ENCODE measurements at regions not wholly inside any gene's neighbourhood (a gene's known extent, or its start where the extent isn't known, plus 50 kb on each side); places are given as distances from the start of the nearest gene placed in this dataset.

DNA sequence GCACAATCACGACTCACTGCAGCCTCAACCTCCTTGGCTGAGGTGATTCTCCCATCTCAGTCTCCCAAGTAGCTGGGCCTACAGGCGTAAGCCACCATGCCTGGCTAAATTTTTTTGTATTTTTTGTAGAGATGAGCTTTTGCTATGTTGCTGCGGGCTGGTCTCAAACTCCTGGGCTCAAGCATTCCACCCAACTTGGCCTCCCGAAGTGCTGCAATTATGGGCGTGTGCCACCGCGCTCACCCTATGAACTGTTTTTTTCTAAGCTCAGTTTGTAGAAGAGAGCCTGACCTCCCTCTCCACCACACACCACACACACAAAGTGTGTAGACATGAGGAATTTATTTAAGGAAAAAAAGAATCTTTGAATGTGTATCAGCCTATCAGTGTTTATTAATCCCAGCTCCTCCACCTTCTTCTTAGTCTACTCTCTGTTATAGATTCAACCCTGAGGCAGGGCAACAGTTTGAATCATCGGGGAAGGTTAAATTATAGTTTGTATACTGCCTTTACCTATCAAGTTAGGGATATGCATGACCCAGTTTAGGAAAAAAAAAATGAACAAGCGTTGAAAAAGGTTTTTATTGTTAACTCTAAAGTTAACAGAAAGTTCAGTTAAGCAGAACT, 74.1 kb downstream of the PLEKHG1 start:
- H3K9me3 ChIP-seq (ENCODE audit: control insufficient read depth in 1 of 2, insufficient read depth in 1 of 2, low read length in 2 of 2): no peaks in the 10 kb centered on the region
- Mint-ChIP-seq H3K4me3 (no peak overlapping the region), H3K27ac (no peak overlapping the region), H3K36me3 (ENCODE audit: low read depth) (no peaks in the 10 kb centered on the region), H3K4me1 (ENCODE audit: low read depth) (peaks cover 6% of the 10 kb centered on the region), H3K9me3 (no peaks in the 10 kb centered on the region), H3K27me3 (no peaks in the 10 kb centered on the region)
- ChIA-PET POLR2A (no interaction called here), CTCF (interaction anchor here (0.7 kb wide), 1 partner anchor 54 kb away, joined by 3 read pairs; no protein-coding TSS in a partner anchor)
- DNase-seq (no peak), ATAC-seq (ENCODE audit: poor library complexity) (no peak)
- no peak overlapping the region for H3K27ac ChIP-seq (ENCODE audit: low read depth in 1 of 2, low read length in 2 of 2)
- intact Hi-C loops (cut with DNase I, micrococcal nuclease): no loop called here
- TF ChIP-seq, protein P1, sequence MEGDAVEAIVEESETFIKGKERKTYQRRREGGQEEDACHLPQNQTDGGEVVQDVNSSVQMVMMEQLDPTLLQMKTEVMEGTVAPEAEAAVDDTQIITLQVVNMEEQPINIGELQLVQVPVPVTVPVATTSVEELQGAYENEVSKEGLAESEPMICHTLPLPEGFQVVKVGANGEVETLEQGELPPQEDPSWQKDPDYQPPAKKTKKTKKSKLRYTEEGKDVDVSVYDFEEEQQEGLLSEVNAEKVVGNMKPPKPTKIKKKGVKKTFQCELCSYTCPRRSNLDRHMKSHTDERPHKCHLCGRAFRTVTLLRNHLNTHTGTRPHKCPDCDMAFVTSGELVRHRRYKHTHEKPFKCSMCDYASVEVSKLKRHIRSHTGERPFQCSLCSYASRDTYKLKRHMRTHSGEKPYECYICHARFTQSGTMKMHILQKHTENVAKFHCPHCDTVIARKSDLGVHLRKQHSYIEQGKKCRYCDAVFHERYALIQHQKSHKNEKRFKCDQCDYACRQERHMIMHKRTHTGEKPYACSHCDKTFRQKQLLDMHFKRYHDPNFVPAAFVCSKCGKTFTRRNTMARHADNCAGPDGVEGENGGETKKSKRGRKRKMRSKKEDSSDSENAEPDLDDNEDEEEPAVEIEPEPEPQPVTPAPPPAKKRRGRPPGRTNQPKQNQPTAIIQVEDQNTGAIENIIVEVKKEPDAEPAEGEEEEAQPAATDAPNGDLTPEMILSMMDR (IDR thresholded peaks at IDR 0.05): no peak
- H3K4me3 ChIP-seq (ENCODE audit: low read length): no peak overlapping the region
- H3K36me3 ChIP-seq (ENCODE audit: insufficient read depth, low read length): no peaks in the 10 kb centered on the region
- H3K27me3 ChIP-seq (ENCODE audit: control insufficient read depth in 1 of 2, insufficient read depth in 2 of 2, low read length in 2 of 2): no peaks in the 10 kb centered on the region
- no peaks in the 10 kb centered on the region for H3K4me1 ChIP-seq (ENCODE audit: insufficient read depth, low read length)

DNA sequence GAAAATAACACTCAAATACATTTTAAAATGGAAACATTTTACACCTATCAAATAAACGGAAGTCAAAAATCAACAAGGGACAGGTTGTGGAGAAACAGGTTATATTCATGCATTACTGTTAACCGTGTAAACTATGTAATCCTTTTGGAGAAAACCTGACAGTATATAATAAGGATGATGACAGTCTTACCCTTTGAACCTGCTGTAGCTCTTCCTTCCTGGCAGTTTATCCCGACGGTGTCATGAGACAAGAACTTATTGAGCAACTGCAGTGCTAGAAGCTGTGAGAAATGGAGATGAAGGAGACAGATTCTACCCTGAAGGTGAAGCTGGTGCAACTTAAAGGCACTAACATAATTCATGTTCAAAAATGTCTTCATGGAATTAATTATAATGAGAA, 76.7 kb downstream of the PLEKHG1 start:
- H3K27ac Mint-ChIP-seq: no peak overlapping the region
- intact Hi-C loops (cut with DNase I, micrococcal nuclease): no loop called here
- Histone ChIP-seq H3K4me1 (ENCODE audit: insufficient read depth, low read length) (no peaks in the 10 kb centered on the region), H3K9me3 (ENCODE audit: control insufficient read depth in 1 of 2, insufficient read depth in 1 of 2, low read length in 2 of 2) (no peaks in the 10 kb centered on the region), H3K4me3 (ENCODE audit: low read length) (no peak overlapping the region), H3K27ac (ENCODE audit: low read depth in 1 of 2, low read length in 2 of 2) (no peak overlapping the region), H3K36me3 (ENCODE audit: insufficient read depth, low read length) (no peaks in the 10 kb centered on the region), H3K27me3 (ENCODE audit: control insufficient read depth in 1 of 2, insufficient read depth in 2 of 2, low read length in 2 of 2) (no peaks in the 10 kb centered on the region)
- TF ChIP-seq, protein P1 (IDR thresholded peaks at IDR 0.05): no peak
- no peak overlapping the region for H3K4me3 Mint-ChIP-seq
- no peaks in the 10 kb centered on the region for H3K27me3 Mint-ChIP-seq
- no peaks in the 10 kb centered on the region for H3K9me3 Mint-ChIP-seq
- H3K4me1 Mint-ChIP-seq (ENCODE audit: low read depth): peaks cover 6% of the 10 kb centered on the region
- POLR2A ChIA-PET: no interaction called here
- H3K36me3 Mint-ChIP-seq (ENCODE audit: low read depth): no peaks in the 10 kb centered on the region
- CTCF ChIA-PET: no interaction called here
- no peak for DNase-seq
- no peak for ATAC-seq (ENCODE audit: poor library complexity)

DNA sequence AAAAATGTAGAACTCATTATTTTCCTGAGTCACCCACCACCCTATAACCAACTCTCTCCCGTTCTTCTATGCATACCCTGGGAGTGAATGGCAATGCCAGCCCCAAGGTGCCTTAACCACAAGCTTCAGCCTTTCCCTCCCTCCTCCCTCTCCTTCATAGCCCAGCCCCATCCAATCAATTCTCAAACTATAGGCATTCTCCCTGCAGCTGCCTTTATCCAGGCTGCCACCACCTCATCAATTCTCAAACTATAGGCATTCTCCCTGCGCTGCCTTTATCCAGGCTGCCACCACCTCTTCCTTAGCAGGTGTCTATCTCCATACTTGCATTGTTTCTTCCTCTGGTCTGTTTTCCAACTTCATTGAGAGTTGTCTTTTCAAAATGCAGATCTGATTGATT, 77.1 kb downstream of the PLEKHG1 start:
- CTCF ChIA-PET: no interaction called here
- H3K4me3 ChIP-seq (ENCODE audit: low read length): no peak overlapping the region
- H3K36me3 Mint-ChIP-seq (ENCODE audit: low read depth): no peaks in the 10 kb centered on the region
- H3K27ac ChIP-seq (ENCODE audit: low read depth in 1 of 2, low read length in 2 of 2): no peak overlapping the region
- peaks cover 6% of the 10 kb centered on the region for H3K4me1 Mint-ChIP-seq (ENCODE audit: low read depth)
- no peak for ATAC-seq (ENCODE audit: poor library complexity)
- intact Hi-C loops (cut with DNase I, micrococcal nuclease): no loop called here
- POLR2A ChIA-PET: no interaction called here
- H3K27me3 ChIP-seq (ENCODE audit: control insufficient read depth in 1 of 2, insufficient read depth in 2 of 2, low read length in 2 of 2): no peaks in the 10 kb centered on the region
- H3K9me3 Mint-ChIP-seq: no peaks in the 10 kb centered on the region
- no peaks in the 10 kb centered on the region for H3K36me3 ChIP-seq (ENCODE audit: insufficient read depth, low read length)
- no peaks in the 10 kb centered on the region for H3K9me3 ChIP-seq (ENCODE audit: control insufficient read depth in 1 of 2, insufficient read depth in 1 of 2, low read length in 2 of 2)
- TF ChIP-seq, protein P1 (IDR thresholded peaks at IDR 0.05): no peak
- H3K4me3 Mint-ChIP-seq: no peak overlapping the region
- H3K27ac Mint-ChIP-seq: no peak overlapping the region
- no peak for DNase-seq
- no peaks in the 10 kb centered on the region for H3K4me1 ChIP-seq (ENCODE audit: insufficient read depth, low read length)
- no peaks in the 10 kb centered on the region for H3K27me3 Mint-ChIP-seq
